Mesenchymal stem cell (in vitro differentiated cells and primary cell): ENCODE measurements at regions not wholly inside any gene's neighbourhood (a gene's known extent, or its start where the extent isn't known, plus 50 kb on each side); places are given as distances from the start of the nearest gene placed in this dataset.

Experiments used
- DNase-seq: peaks from one replicate; pipeline ENCODE4 v3.0.0-alpha.2; 2013
- H2AFZ ChIP-seq: one replicate; pipeline ENCODE4 v1.6.1; 2013; ENCODE audit warnings: low read depth, mild to moderate bottlenecking, control low read depth, inconsistent platforms, low read length, moderate library complexity
- H2AK5ac ChIP-seq: 2 replicates; pipeline ENCODE4 v1.6.1; 2013; ENCODE audit warnings: low read length, moderate library complexity, mild to moderate bottlenecking, inconsistent platforms; ENCODE audit not compliant: severe bottlenecking
- H2BK120ac ChIP-seq: one replicate; pipeline ENCODE4 v1.6.1; 2013; ENCODE audit warnings: low read depth, mild to moderate bottlenecking, inconsistent platforms, low read length, moderate library complexity
- H2BK12ac ChIP-seq, 2 experiments: one replicate each; pipeline ENCODE4 v1.6.1; 2013; ENCODE audit warnings: inconsistent platforms in 2 of 2, low read length in 2 of 2, mild to moderate bottlenecking in 2 of 2, moderate library complexity in 2 of 2, control low read depth in 1 of 2
- H2BK15ac ChIP-seq: one replicate; pipeline ENCODE4 v1.6.1; 2013; ENCODE audit warnings: mild to moderate bottlenecking, low read depth, inconsistent platforms; ENCODE audit not compliant: poor library complexity, severe bottlenecking
- H2BK5ac ChIP-seq: 2 replicates; pipeline ENCODE4 v1.6.1; 2013; ENCODE audit warnings: low read depth, mild to moderate bottlenecking, low read length, control low read depth, inconsistent platforms; ENCODE audit not compliant: poor library complexity, severe bottlenecking
- H3K14ac ChIP-seq, 2 experiments: one replicate each; pipeline ENCODE4 v1.6.1; 2013; ENCODE audit warnings: inconsistent platforms in 2 of 2, low read length in 2 of 2, control low read depth in 1 of 2, mild to moderate bottlenecking in 1 of 2, moderate library complexity in 1 of 2
- H3K18ac ChIP-seq, 2 experiments: one replicate each; pipeline ENCODE4 v1.6.1; 2013; ENCODE audit warnings: inconsistent platforms in 2 of 2, low read length in 2 of 2, control low read depth in 1 of 2, low read depth in 1 of 2, mild to moderate bottlenecking in 1 of 2
- H3K23ac ChIP-seq, 2 experiments: one replicate each; pipeline ENCODE4 v1.6.1; 2013; ENCODE audit warnings: inconsistent platforms in 2 of 2, low read length in 2 of 2, mild to moderate bottlenecking in 2 of 2, moderate library complexity in 2 of 2, control low read depth in 1 of 2
- H3K27ac ChIP-seq: 2 replicates; pipeline ENCODE4 v1.5.1; 2013; ENCODE audit warnings: mild to moderate bottlenecking, moderate library complexity, low read length, control low read depth, inconsistent platforms; ENCODE audit not compliant: poor library complexity, severe bottlenecking
- H3K27me3 ChIP-seq, 2 experiments: 2 replicates each; pipeline versions ENCODE4 v1.6.1 to v1.7.0; 2013; ENCODE audit warnings: low read length in 2 of 2, mild to moderate bottlenecking in 2 of 2, moderate library complexity in 2 of 2, control low read depth in 1 of 2, inconsistent platforms in 1 of 2; ENCODE audit not compliant: control insufficient read depth in 1 of 2, insufficient read depth in 1 of 2
- H3K36me3 ChIP-seq, 2 experiments: 2 replicates each; pipeline versions ENCODE4 v1.6.1 to v1.7.0; 2013; ENCODE audit warnings: low read length in 2 of 2, control low read depth in 1 of 2, inconsistent platforms in 1 of 2, low read depth in 1 of 2, mild to moderate bottlenecking in 1 of 2; ENCODE audit not compliant: insufficient read depth in 2 of 2, control insufficient read depth in 1 of 2
- H3K4ac ChIP-seq, 2 experiments: one replicate each; pipeline ENCODE4 v1.6.1; 2013; ENCODE audit warnings: inconsistent platforms in 2 of 2, low read length in 2 of 2, mild to moderate bottlenecking in 2 of 2, moderate library complexity in 2 of 2, control low read depth in 1 of 2, low read depth in 1 of 2
- H3K4me1 ChIP-seq: 2 replicates; pipeline ENCODE4 v1.6.1; 2013; ENCODE audit warnings: low read depth, low read length, control low read depth; ENCODE audit not compliant: control insufficient read depth, insufficient read depth
- H3K4me2 ChIP-seq: 2 replicates; pipeline ENCODE4 v1.6.1; 2013; ENCODE audit warnings: low read length, mild to moderate bottlenecking, inconsistent platforms; ENCODE audit not compliant: poor library complexity, severe bottlenecking
- H3K4me3 ChIP-seq, 2 experiments: 2 replicates each; pipeline versions ENCODE4 v1.5.1 to v1.7.0; 2013; ENCODE audit warnings: low read length in 2 of 2, mild to moderate bottlenecking in 2 of 2, control low read depth in 1 of 2, low read depth in 1 of 2; ENCODE audit not compliant: insufficient read depth in 1 of 2
- H3K79me1 ChIP-seq: replicated peaks from 2 replicates; pipeline ENCODE4 v1.6.1; 2013; ENCODE audit warnings: mild to moderate bottlenecking, control low read depth, low read length, inconsistent platforms; ENCODE audit not compliant: poor library complexity, severe bottlenecking
- H3K9ac ChIP-seq: 2 replicates; pipeline ENCODE4 v1.7.0; 2013; ENCODE audit warnings: mild to moderate bottlenecking, low read length, moderate library complexity
- H3K9me3 ChIP-seq: 2 replicates; pipeline ENCODE4 v1.7.0; 2013; ENCODE audit warnings: mild to moderate bottlenecking, low read length; ENCODE audit not compliant: control insufficient read depth
- H4K8ac ChIP-seq: one replicate; pipeline ENCODE4 v1.6.1; 2013; ENCODE audit warnings: inconsistent platforms, mild to moderate bottlenecking, low read length, moderate library complexity
- H4K91ac ChIP-seq: one replicate; pipeline ENCODE4 v1.6.1; 2013; ENCODE audit warnings: mild to moderate bottlenecking, low read length, inconsistent platforms
- WGBS: methylation state at CpG from one replicate; pipeline ENCODE4 v1.1.7; 2013; ENCODE audit warnings: mixed read lengths; 5-methylcytosine and 5-hydroxymethylcytosine counted together

DNA sequence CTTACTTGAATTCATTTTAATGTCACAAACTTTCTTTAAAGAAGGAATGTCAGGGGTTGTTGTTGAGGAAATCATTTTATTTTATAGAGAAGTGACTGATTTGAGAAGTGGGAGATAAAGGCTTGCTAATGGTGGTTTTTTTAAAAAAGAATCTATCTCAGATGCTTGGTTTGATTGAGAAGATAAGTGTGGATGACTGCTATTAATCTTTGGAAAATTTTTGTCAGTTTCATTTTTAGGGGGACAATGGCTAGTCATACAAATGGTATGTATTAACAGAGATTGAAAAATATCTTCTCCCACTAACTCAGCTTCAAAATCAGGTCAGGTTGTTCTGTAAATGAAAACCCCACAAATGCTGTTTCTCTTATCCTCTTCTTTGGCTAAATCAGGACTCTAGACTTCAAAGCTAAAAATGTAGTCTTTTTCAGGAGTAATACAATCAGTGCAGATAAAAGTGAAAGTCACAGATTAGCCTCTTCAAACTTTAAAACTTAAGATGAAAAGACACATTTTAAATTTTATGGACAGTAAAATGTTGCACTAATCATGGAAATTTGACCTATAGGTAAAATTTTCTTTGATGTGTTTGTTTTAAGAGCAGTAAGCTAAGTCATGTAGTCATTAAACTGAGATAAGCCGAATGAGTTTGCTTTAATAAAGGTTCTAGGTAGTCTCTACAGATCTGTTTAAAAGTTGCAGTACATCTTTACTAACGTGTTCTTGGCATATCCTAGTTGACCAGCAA is 674.2 kb upstream of the VRK2 start:
- Histone ChIP-seq H2AK5ac (no peak overlapping the region), H3K9ac (no peak overlapping the region), H3K14ac (no peak overlapping the region), H2BK15ac (no peak overlapping the region), H4K8ac (no peak overlapping the region), H3K4ac (no peak overlapping the region), H3K18ac (no peak overlapping the region), H2AFZ (no peak overlapping the region), H3K4me2 (no peak overlapping the region), H2BK5ac (no peak overlapping the region), H4K91ac (no peak overlapping the region), H3K36me3 (no peaks in the 10 kb centered on the region), H3K4me1 (peaks cover 1% of the 10 kb centered on the region), H3K79me1 (no peaks in the 10 kb centered on the region), H3K23ac (no peak overlapping the region), H2BK12ac (no peak overlapping the region), H3K9me3 (no peaks in the 10 kb centered on the region), H3K27ac (no peak overlapping the region), H3K27me3 (no peaks in the 10 kb centered on the region), H3K4me3 (no peak overlapping the region), H2BK120ac (no peak overlapping the region)
- DNase-seq = no peak
- WGBS = 81% methylated on average over 2 of the region's 2 CpGs

DNA sequence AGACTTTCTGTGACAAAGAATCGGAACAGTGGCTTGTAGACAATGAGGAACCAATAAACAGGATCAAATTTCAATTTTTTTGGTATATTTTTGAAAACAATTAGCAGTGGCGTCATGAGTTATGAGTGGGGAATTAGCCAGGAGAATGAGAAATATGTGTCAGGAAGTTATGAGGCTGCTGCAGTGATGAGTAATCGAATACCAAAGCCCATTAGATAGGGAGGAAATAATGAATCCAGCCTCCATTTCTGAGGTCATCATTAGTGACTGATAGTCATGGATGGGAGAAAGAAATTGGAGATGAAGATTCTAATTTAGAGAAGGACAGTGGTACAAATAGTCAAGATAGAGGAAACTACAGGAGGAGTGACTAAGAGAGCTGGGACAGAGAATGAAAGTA is 673.1 kb upstream of the VRK2 start:
- WGBS = 34% methylated on average over 3 of the region's 3 CpGs
- H3K36me3 ChIP-seq = no peaks in the 10 kb centered on the region
- peak; percentile 54 for DNase-seq
- no peak overlapping the region for H2BK120ac ChIP-seq
- H2AK5ac ChIP-seq = no peak overlapping the region
- no peak overlapping the region for H3K14ac ChIP-seq
- H4K91ac ChIP-seq = no peak overlapping the region
- H3K23ac ChIP-seq = no peak overlapping the region
- H3K4me1 ChIP-seq = peaks cover 1% of the 10 kb centered on the region
- no peak overlapping the region for H3K18ac ChIP-seq
- H3K79me1 ChIP-seq = no peaks in the 10 kb centered on the region
- H2BK5ac ChIP-seq = no peak overlapping the region
- no peak overlapping the region for H2BK12ac ChIP-seq
- H2BK15ac ChIP-seq = no peak overlapping the region
- H3K9ac ChIP-seq = no peak overlapping the region
- no peak overlapping the region for H4K8ac ChIP-seq
- no peak overlapping the region for H2AFZ ChIP-seq
- peak overlapping the region; percentile 64 for H3K27ac ChIP-seq
- no peak overlapping the region for H3K4me3 ChIP-seq
- H3K4me2 ChIP-seq = no peak overlapping the region
- no peak overlapping the region for H3K4ac ChIP-seq
- H3K27me3 ChIP-seq = no peaks in the 10 kb centered on the region
- H3K9me3 ChIP-seq = no peaks in the 10 kb centered on the region

GRCh38 chr2:57376985-57377384 is 669.6 kb upstream of the VRK2 start:
- WGBS = no CpG with 5 or more reads among the region's 1 CpG
- H3K14ac ChIP-seq = no peak overlapping the region
- H4K8ac ChIP-seq = no peak overlapping the region
- no peaks in the 10 kb centered on the region for H3K4me1 ChIP-seq
- no peaks in the 10 kb centered on the region for H3K79me1 ChIP-seq
- no peak overlapping the region for H3K18ac ChIP-seq
- no peaks in the 10 kb centered on the region for H3K9me3 ChIP-seq
- H3K27me3 ChIP-seq = no peaks in the 10 kb centered on the region
- H3K4me2 ChIP-seq = no peak overlapping the region
- no peak overlapping the region for H2BK12ac ChIP-seq
- H3K4ac ChIP-seq = no peak overlapping the region
- H3K9ac ChIP-seq = no peak overlapping the region
- H2AFZ ChIP-seq = no peak overlapping the region
- H3K4me3 ChIP-seq = no peak overlapping the region
- no peak overlapping the region for H3K23ac ChIP-seq
- H4K91ac ChIP-seq = no peak overlapping the region
- no peak overlapping the region for H2BK120ac ChIP-seq
- no peak overlapping the region for H2BK15ac ChIP-seq
- H3K27ac ChIP-seq = no peak overlapping the region
- peak; percentile 13 for DNase-seq
- H2BK5ac ChIP-seq = no peak overlapping the region
- H2AK5ac ChIP-seq = no peak overlapping the region
- no peaks in the 10 kb centered on the region for H3K36me3 ChIP-seq

- no peak overlapping the region for H2AFZ ChIP-seq
- H4K91ac ChIP-seq = no peak overlapping the region
- H3K27me3 ChIP-seq = no peaks in the 10 kb centered on the region
- no peaks in the 10 kb centered on the region for H3K36me3 ChIP-seq
- H3K4ac ChIP-seq = no peak overlapping the region
- H4K8ac ChIP-seq = no peak overlapping the region
- H3K23ac ChIP-seq = no peak overlapping the region
- no peaks in the 10 kb centered on the region for H3K79me1 ChIP-seq
- no peak overlapping the region for H3K4me2 ChIP-seq
- H3K4me1 ChIP-seq = no peaks in the 10 kb centered on the region
- H3K9ac ChIP-seq = no peak overlapping the region
- H2BK12ac ChIP-seq = no peak overlapping the region
- no peak overlapping the region for H3K4me3 ChIP-seq
- H2BK15ac ChIP-seq = no peak overlapping the region
- H3K14ac ChIP-seq = no peak overlapping the region
- no peak overlapping the region for H2AK5ac ChIP-seq
- no peak overlapping the region for H3K18ac ChIP-seq
- H2BK120ac ChIP-seq = no peak overlapping the region
- H2BK5ac ChIP-seq = no peak overlapping the region
- H3K9me3 ChIP-seq = peaks cover 20% of the 10 kb centered on the region
- no peak for DNase-seq
- no peak overlapping the region for H3K27ac ChIP-seq
These were observed 660.3 kb upstream of the VRK2 start for GRCh38 chr2:57386305-57386704.
